ENCODE measurements at regions not wholly inside any gene's neighbourhood (a gene's known extent, or its start where the extent isn't known, plus 50 kb on each side); places are given as distances from the start of the nearest gene placed in this dataset.

- no peaks in the 10 kb centered on the region for H3F3A ChIP-seq (ENCODE audit: low read depth)
- TF ChIP-seq EZH2phosphoT487 (IDR thresholded peaks at IDR 0.05), result no peak
- TF ChIP-seq EZH2 (IDR thresholded peaks at IDR 0.05), result no peak
- no peak for TF ChIP-seq CTCF (IDR thresholded peaks at IDR 0.05)
- H3K36me3 ChIP-seq, result no peaks in the 10 kb centered on the region
- no peaks in the 10 kb centered on the region for H3K9me3 ChIP-seq (ENCODE audit: low read depth)
- Mint-ChIP-seq H3K4me3 (no peak overlapping the region), H3K36me3 (no peaks in the 10 kb centered on the region), H3K9me3 (no peaks in the 10 kb centered on the region), H3K27me3 (ENCODE audit: insufficient read depth, low read depth) (no peaks in the 10 kb centered on the region), H3K27ac (no peak overlapping the region), H3K4me1 (no peaks in the 10 kb centered on the region)
- no peaks in the 10 kb centered on the region for H4K20me1 ChIP-seq (ENCODE audit: low read depth)
- H3K4me1 ChIP-seq, result no peaks in the 10 kb centered on the region
- no peak overlapping the region for H2AFZ ChIP-seq (replicated peaks)
- DNase-seq (ENCODE audit: low spot score), result no peak
- no peak overlapping the region for H3K4me3 ChIP-seq
- H3K27me3 ChIP-seq, result no peaks in the 10 kb centered on the region
- H3K79me2 ChIP-seq (ENCODE audit: low read depth), result no peaks in the 10 kb centered on the region
- no peak overlapping the region for H3K27ac ChIP-seq
- H3K4me2 ChIP-seq, result no peak overlapping the region
- no peak overlapping the region for H3K9ac ChIP-seq
Observed at GRCh38 chr5:57770039-57770438, 287.4 kb upstream of the ACTBL2 start.

GRCh38 chr5:57768745-57769144 is 286.1 kb upstream of the ACTBL2 start:
- Mint-ChIP-seq H3K4me1 (no peaks in the 10 kb centered on the region), H3K36me3 (no peaks in the 10 kb centered on the region), H3K27me3 (ENCODE audit: insufficient read depth, low read depth) (no peaks in the 10 kb centered on the region), H3K4me3 (no peak overlapping the region), H3K9me3 (no peaks in the 10 kb centered on the region), H3K27ac (no peak overlapping the region)
- no peaks in the 10 kb centered on the region for H3K79me2 ChIP-seq (ENCODE audit: low read depth)
- no peaks in the 10 kb centered on the region for H3F3A ChIP-seq (ENCODE audit: low read depth)
- TF ChIP-seq EZH2 (IDR thresholded peaks at IDR 0.05) (no peak), CTCF (IDR thresholded peaks at IDR 0.05) (no peak), EZH2phosphoT487 (IDR thresholded peaks at IDR 0.05) (no peak)
- H4K20me1 ChIP-seq (ENCODE audit: low read depth), result no peaks in the 10 kb centered on the region
- no peaks in the 10 kb centered on the region for H3K27me3 ChIP-seq
- H3K9ac ChIP-seq, result no peak overlapping the region
- H3K36me3 ChIP-seq, result no peaks in the 10 kb centered on the region
- no peak overlapping the region for H3K4me2 ChIP-seq
- DNase-seq (ENCODE audit: low spot score), result no peak
- no peak overlapping the region for H3K4me3 ChIP-seq
- H3K4me1 ChIP-seq, result no peaks in the 10 kb centered on the region
- H2AFZ ChIP-seq (replicated peaks), result no peak overlapping the region
- no peak overlapping the region for H3K27ac ChIP-seq
- no peaks in the 10 kb centered on the region for H3K9me3 ChIP-seq (ENCODE audit: low read depth)

- H2AFZ ChIP-seq (replicated peaks), result no peak overlapping the region
- DNase-seq (ENCODE audit: low spot score), result no peak
- no peaks in the 10 kb centered on the region for H3K27me3 ChIP-seq
- no peak overlapping the region for H3K27ac Mint-ChIP-seq
- H3F3A ChIP-seq (ENCODE audit: low read depth), result no peaks in the 10 kb centered on the region
- no peak overlapping the region for H3K9ac ChIP-seq
- H3K36me3 ChIP-seq, result no peaks in the 10 kb centered on the region
- no peaks in the 10 kb centered on the region for H3K79me2 ChIP-seq (ENCODE audit: low read depth)
- H3K9me3 Mint-ChIP-seq, result no peaks in the 10 kb centered on the region
- H3K36me3 Mint-ChIP-seq, result no peaks in the 10 kb centered on the region
- no peak overlapping the region for H3K27ac ChIP-seq
- H3K9me3 ChIP-seq (ENCODE audit: low read depth), result no peaks in the 10 kb centered on the region
- H3K4me2 ChIP-seq, result no peak overlapping the region
- TF ChIP-seq CTCF (IDR thresholded peaks at IDR 0.05), result no peak
- TF ChIP-seq EZH2phosphoT487 (IDR thresholded peaks at IDR 0.05), result no peak
- TF ChIP-seq EZH2 (IDR thresholded peaks at IDR 0.05), result no peak
- H4K20me1 ChIP-seq (ENCODE audit: low read depth), result no peaks in the 10 kb centered on the region
- no peaks in the 10 kb centered on the region for H3K4me1 ChIP-seq
- H3K4me3 ChIP-seq, result no peak overlapping the region
- H3K4me1 Mint-ChIP-seq, result no peaks in the 10 kb centered on the region
- no peak overlapping the region for H3K4me3 Mint-ChIP-seq
- H3K27me3 Mint-ChIP-seq (ENCODE audit: insufficient read depth, low read depth), result no peaks in the 10 kb centered on the region
Observed at GRCh38 chr5:57764479-57765089, 282.0 kb upstream of the ACTBL2 start.
